ENCODE measurements at regions not wholly inside any gene's neighbourhood (a gene's known extent, or its start where the extent isn't known, plus 50 kb on each side); places are given as distances from the start of the nearest gene placed in this dataset.

- no peaks in the 10 kb centered on the region for H3K36me3 ChIP-seq (ENCODE audit: insufficient read depth, low read length)
- no peak overlapping the region for H3K9ac ChIP-seq (ENCODE audit: low read length)
- no peaks in the 10 kb centered on the region for H3K9me3 ChIP-seq (ENCODE audit: low read length)
- H3K27me3 ChIP-seq (ENCODE audit: control insufficient read depth in 1 of 2, insufficient read depth in 2 of 2, low read length in 2 of 2), result no peaks in the 10 kb centered on the region
- peaks cover 12% of the 10 kb centered on the region for H3K4me1 ChIP-seq (ENCODE audit: insufficient read depth, low read length)
- no peak overlapping the region for H3K4me3 ChIP-seq (ENCODE audit: low read depth in 1 of 2, low read length in 2 of 2)
- H3K27ac ChIP-seq (ENCODE audit: low read depth, low read length), result no peak overlapping the region
Measured at GRCh38 chr10:29879862-29880261, 179.5 kb downstream of the JCAD start.

DNA sequence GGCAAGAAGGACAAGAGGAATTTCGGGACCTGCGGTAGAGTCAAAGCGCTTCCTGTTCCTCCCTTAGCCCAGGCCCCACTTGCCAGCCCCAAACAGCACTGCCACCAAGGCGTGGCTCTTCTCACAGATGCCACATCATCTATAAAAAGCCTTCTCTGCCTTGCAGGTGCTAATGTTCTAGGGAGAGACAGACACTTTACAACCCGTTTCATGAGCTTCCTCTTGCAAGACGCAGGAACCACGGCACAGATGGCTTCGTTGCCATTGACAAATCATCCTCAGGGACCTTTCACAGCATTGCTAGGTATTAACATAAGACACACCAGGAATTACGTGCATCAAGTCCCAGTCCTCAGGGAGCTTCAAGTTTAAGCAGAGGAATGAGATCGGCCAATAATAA lies 180.9 kb downstream of the JCAD start:
- no peak overlapping the region for H3K4me3 ChIP-seq (ENCODE audit: low read depth in 1 of 2, low read length in 2 of 2)
- H3K4me1 ChIP-seq (ENCODE audit: insufficient read depth, low read length), result peaks cover 12% of the 10 kb centered on the region
- H3K27ac ChIP-seq (ENCODE audit: low read depth, low read length), result no peak overlapping the region
- H3K9ac ChIP-seq (ENCODE audit: low read length), result no peak overlapping the region
- H3K27me3 ChIP-seq (ENCODE audit: control insufficient read depth in 1 of 2, insufficient read depth in 2 of 2, low read length in 2 of 2), result no peaks in the 10 kb centered on the region
- no peaks in the 10 kb centered on the region for H3K9me3 ChIP-seq (ENCODE audit: low read length)
- no peaks in the 10 kb centered on the region for H3K36me3 ChIP-seq (ENCODE audit: insufficient read depth, low read length)

DNA sequence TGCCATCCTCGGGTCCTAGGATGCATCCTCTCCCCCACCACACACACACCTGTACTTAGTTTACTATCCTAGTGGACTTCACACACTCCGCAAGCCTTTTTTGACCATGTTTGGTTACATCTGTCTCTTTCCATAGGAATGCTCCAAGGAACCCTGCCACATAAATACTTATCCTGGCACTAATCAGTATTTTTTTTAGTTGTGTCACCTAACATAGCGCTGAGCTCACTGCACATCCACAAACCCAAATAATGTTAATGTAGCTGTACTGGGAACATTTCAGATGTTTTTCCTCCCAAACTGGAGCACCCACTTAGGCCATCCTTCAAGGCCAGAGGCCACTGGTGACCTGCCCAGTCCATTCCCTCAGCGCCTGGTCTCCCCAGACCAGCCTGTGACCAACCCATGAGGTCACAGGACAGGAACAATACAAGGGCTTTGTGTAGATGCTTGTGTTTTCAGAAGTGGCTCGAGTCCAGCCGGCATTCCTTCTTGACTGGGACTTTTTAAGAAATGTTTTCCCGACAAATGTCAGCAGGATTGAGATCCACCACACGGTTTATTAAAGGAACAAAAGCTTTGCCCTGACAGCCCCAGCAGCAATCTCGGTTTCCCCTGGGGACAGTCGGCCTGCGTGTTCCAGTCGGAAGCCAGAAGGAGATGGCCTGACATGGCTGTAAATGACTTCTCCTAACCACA lies 181.4 kb downstream of the JCAD start:
- no peak overlapping the region for H3K27ac ChIP-seq (ENCODE audit: low read depth, low read length)
- no peak overlapping the region for H3K9ac ChIP-seq (ENCODE audit: low read length)
- no peak overlapping the region for H3K4me3 ChIP-seq (ENCODE audit: low read depth in 1 of 2, low read length in 2 of 2)
- no peaks in the 10 kb centered on the region for H3K36me3 ChIP-seq (ENCODE audit: insufficient read depth, low read length)
- peaks cover 12% of the 10 kb centered on the region for H3K4me1 ChIP-seq (ENCODE audit: insufficient read depth, low read length)
- H3K9me3 ChIP-seq (ENCODE audit: low read length), result no peaks in the 10 kb centered on the region
- no peaks in the 10 kb centered on the region for H3K27me3 ChIP-seq (ENCODE audit: control insufficient read depth in 1 of 2, insufficient read depth in 2 of 2, low read length in 2 of 2)

DNA sequence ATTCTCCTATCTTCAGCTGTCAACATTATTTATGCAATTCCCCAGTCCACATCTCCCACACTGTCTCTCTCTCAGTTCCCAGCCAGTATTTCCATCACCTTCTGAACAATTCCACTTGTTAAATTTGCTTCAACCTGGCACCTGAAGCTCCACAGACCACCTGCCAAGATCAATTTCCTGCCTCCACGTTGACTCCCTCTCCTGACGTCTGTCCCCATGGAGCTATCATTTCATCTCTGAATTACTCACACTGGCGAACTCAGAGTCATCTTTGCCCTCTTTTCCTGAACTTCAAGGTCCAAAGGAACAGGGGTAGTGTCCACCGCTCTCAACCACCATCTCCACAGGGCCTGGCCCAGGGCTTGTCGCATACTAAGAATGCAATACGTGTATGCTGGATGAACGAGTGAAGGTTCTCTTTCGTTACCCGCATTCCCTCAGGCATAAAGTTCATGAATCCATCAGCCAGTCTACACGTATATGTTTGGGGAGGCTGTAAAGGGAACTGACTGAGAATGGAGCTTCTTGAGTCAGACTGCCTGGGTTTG lies 183.3 kb downstream of the JCAD start:
- no peak overlapping the region for H3K4me3 ChIP-seq (ENCODE audit: low read depth in 1 of 2, low read length in 2 of 2)

GRCh38 chr10:29874606-29875269 lies 184.6 kb downstream of the JCAD start:
- Histone ChIP-seq H3K27ac (ENCODE audit: low read depth, low read length) (no peak overlapping the region), H3K9ac (ENCODE audit: low read length) (no peak overlapping the region), H3K4me3 (ENCODE audit: low read depth in 1 of 2, low read length in 2 of 2) (no peak overlapping the region), H3K9me3 (ENCODE audit: low read length) (no peaks in the 10 kb centered on the region), H3K36me3 (ENCODE audit: insufficient read depth, low read length) (no peaks in the 10 kb centered on the region), H3K4me1 (ENCODE audit: insufficient read depth, low read length) (no peaks in the 10 kb centered on the region), H3K27me3 (ENCODE audit: control insufficient read depth in 1 of 2, insufficient read depth in 2 of 2, low read length in 2 of 2) (no peaks in the 10 kb centered on the region)

More for the DNA sequence above, 183.3 kb downstream of the JCAD start:
- Histone ChIP-seq H3K36me3 (ENCODE audit: insufficient read depth, low read length) (no peaks in the 10 kb centered on the region), H3K9ac (ENCODE audit: low read length) (no peak overlapping the region), H3K9me3 (ENCODE audit: low read length) (no peaks in the 10 kb centered on the region), H3K4me1 (ENCODE audit: insufficient read depth, low read length) (no peaks in the 10 kb centered on the region), H3K27me3 (ENCODE audit: control insufficient read depth in 1 of 2, insufficient read depth in 2 of 2, low read length in 2 of 2) (no peaks in the 10 kb centered on the region), H3K27ac (ENCODE audit: low read depth, low read length) (no peak overlapping the region)

GRCh38 chr10:29873941-29874484 lies 185.4 kb downstream of the JCAD start:
- H3K27ac ChIP-seq (ENCODE audit: low read depth, low read length), result no peak overlapping the region
- no peaks in the 10 kb centered on the region for H3K36me3 ChIP-seq (ENCODE audit: insufficient read depth, low read length)
- H3K4me3 ChIP-seq (ENCODE audit: low read depth in 1 of 2, low read length in 2 of 2), result no peak overlapping the region

DNA sequence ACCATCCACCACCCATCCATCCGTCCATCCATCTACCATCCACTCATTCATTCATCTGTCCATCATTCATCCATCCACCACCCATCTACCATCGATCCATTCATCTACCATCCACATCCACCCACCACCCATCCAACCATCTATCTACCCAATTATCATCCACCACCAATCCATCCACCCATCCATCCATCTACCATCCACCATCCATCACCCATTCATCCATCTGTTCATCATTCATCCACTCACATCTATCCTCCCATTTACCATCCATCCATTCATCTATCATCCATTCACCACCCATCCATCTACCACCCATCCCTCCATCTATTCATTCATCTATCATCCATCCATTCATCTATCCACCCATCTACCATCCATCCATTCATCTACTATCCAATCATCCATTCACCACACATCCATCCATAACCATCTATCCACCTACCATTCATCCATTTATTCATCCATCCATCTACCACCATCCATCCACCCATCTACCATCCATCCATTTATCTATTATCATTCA lies 188.8 kb downstream of the JCAD start:
- H3K9ac ChIP-seq (ENCODE audit: low read length), result no peak overlapping the region
- no peaks in the 10 kb centered on the region for H3K4me1 ChIP-seq (ENCODE audit: insufficient read depth, low read length)
- H3K9me3 ChIP-seq (ENCODE audit: low read length), result no peaks in the 10 kb centered on the region
- no peaks in the 10 kb centered on the region for H3K36me3 ChIP-seq (ENCODE audit: insufficient read depth, low read length)
- H3K27ac ChIP-seq (ENCODE audit: low read depth, low read length), result no peak overlapping the region
- H3K27me3 ChIP-seq (ENCODE audit: control insufficient read depth in 1 of 2, insufficient read depth in 2 of 2, low read length in 2 of 2), result no peaks in the 10 kb centered on the region
- no peak overlapping the region for H3K4me3 ChIP-seq (ENCODE audit: low read depth in 1 of 2, low read length in 2 of 2)

More at GRCh38 chr10:29873941-29874484, 185.4 kb downstream of the JCAD start:
- no peaks in the 10 kb centered on the region for H3K9me3 ChIP-seq (ENCODE audit: low read length)
- no peak overlapping the region for H3K9ac ChIP-seq (ENCODE audit: low read length)
- no peaks in the 10 kb centered on the region for H3K27me3 ChIP-seq (ENCODE audit: control insufficient read depth in 1 of 2, insufficient read depth in 2 of 2, low read length in 2 of 2)
- no peaks in the 10 kb centered on the region for H3K4me1 ChIP-seq (ENCODE audit: insufficient read depth, low read length)

- H3K27ac ChIP-seq (ENCODE audit: low read depth, low read length), result no peak overlapping the region
- no peaks in the 10 kb centered on the region for H3K9me3 ChIP-seq (ENCODE audit: low read length)
- no peak overlapping the region for H3K9ac ChIP-seq (ENCODE audit: low read length)
- no peaks in the 10 kb centered on the region for H3K27me3 ChIP-seq (ENCODE audit: control insufficient read depth in 1 of 2, insufficient read depth in 2 of 2, low read length in 2 of 2)
- no peaks in the 10 kb centered on the region for H3K36me3 ChIP-seq (ENCODE audit: insufficient read depth, low read length)
- no peaks in the 10 kb centered on the region for H3K4me1 ChIP-seq (ENCODE audit: insufficient read depth, low read length)
- H3K4me3 ChIP-seq (ENCODE audit: low read depth in 1 of 2, low read length in 2 of 2), result no peak overlapping the region
Measured at GRCh38 chr10:29869593-29869992, 189.8 kb downstream of the JCAD start.

DNA sequence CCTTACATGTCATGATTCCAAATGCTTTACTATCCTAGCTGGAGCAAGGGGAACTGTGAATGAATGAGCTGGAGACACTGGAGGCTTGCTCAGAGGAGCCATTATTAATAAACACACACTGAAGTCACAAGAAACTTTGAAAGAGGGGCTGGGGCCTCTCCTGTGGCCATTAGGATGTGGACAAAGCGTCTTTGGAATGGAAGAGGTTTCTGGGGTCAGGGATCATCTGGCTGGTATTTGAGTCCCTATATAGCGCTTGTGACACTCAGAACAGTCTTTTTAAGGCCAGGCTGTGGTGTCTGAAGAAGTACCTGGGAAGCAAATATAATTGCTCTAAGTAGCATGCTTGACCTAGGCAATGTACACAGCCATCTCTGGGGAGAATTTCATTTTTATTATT lies 193.0 kb downstream of the JCAD start:
- Histone ChIP-seq H3K9ac (ENCODE audit: low read length) (no peak overlapping the region), H3K27ac (ENCODE audit: low read depth, low read length) (no peak overlapping the region), H3K27me3 (ENCODE audit: control insufficient read depth in 1 of 2, insufficient read depth in 2 of 2, low read length in 2 of 2) (no peaks in the 10 kb centered on the region), H3K9me3 (ENCODE audit: low read length) (no peaks in the 10 kb centered on the region), H3K4me1 (ENCODE audit: insufficient read depth, low read length) (peaks cover 6% of the 10 kb centered on the region), H3K4me3 (ENCODE audit: low read depth in 1 of 2, low read length in 2 of 2) (no peak overlapping the region), H3K36me3 (ENCODE audit: insufficient read depth, low read length) (no peaks in the 10 kb centered on the region)

DNA sequence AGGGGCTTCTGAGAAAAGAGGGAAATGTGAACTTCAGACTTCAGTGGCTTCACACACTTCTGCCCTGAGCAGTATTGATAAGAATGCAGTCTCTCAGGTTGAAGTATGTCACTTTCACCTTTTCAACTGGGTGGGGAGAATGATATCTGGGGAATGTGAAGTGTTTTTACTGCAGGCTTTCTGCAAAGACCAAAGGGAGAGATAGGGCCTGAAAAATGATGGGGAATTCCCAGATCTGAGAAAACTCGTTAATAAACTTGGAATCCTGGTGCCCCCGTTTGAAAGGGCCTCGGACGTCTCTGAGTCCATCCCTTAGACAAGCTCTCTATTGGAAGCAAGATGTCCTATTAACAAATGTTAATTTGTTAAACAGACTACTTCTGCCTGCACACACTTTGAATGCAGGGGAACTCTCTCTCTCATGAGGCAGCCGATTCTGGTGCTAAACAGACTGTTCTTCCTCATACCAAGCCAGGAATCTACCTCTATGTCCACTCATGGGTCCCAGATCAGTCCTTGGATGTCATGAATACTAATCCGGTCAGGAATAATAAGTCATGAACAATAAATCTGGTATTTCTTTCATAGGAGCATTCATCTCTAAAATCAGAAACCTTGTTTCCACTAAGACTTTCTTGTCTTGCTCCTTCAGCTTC lies 193.6 kb downstream of the JCAD start:
- H3K27ac ChIP-seq (ENCODE audit: low read depth, low read length), result peak overlapping the region; percentile 10
- no peaks in the 10 kb centered on the region for H3K9me3 ChIP-seq (ENCODE audit: low read length)
- peaks cover 6% of the 10 kb centered on the region for H3K4me1 ChIP-seq (ENCODE audit: insufficient read depth, low read length)
- H3K27me3 ChIP-seq (ENCODE audit: control insufficient read depth in 1 of 2, insufficient read depth in 2 of 2, low read length in 2 of 2), result no peaks in the 10 kb centered on the region
- no peaks in the 10 kb centered on the region for H3K36me3 ChIP-seq (ENCODE audit: insufficient read depth, low read length)
- H3K9ac ChIP-seq (ENCODE audit: low read length), result no peak overlapping the region
- H3K4me3 ChIP-seq (ENCODE audit: low read depth in 1 of 2, low read length in 2 of 2), result no peak overlapping the region

DNA sequence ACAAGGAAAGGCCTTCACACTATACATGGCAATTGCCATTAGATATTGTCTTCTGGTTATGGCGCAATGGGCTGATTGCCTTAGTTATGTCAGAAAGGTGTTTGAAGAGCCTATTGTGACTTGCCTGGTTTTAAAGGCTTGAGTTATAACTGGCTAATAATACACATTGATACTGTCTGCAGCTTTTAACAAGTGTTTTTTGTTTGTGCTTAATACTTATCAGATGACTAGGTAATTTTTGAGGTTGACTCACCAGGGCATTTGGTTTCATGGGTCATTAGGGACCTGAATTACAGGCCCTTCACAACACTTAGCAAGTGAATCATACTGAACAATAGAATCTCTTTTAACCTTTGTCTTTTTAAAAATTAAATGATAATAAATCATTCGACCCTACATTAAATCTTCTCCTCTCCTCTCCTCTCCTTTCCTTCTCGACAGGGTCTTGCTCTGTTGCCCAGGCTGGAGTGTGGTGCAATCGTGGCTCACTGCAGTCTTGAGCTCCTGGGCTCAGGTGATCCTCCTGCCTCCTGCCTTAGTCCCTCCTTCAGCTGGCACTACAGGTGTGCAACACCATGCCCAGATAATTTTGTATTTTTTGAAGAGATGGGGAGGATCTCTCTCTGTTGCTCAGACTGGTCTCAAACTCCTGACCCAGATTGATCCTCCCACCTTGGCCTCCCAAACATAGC lies 196.3 kb downstream of the JCAD start:
- Histone ChIP-seq H3K4me3 (ENCODE audit: low read depth in 1 of 2, low read length in 2 of 2) (no peak overlapping the region), H3K27ac (ENCODE audit: low read depth, low read length) (no peak overlapping the region), H3K4me1 (ENCODE audit: insufficient read depth, low read length) (peaks cover 28% of the 10 kb centered on the region), H3K9ac (ENCODE audit: low read length) (no peak overlapping the region), H3K9me3 (ENCODE audit: low read length) (no peaks in the 10 kb centered on the region), H3K36me3 (ENCODE audit: insufficient read depth, low read length) (no peaks in the 10 kb centered on the region), H3K27me3 (ENCODE audit: control insufficient read depth in 1 of 2, insufficient read depth in 2 of 2, low read length in 2 of 2) (no peaks in the 10 kb centered on the region)
